K562 (cell line): ENCODE measurements at regions not wholly inside any gene's neighbourhood (a gene's known extent, or its start where the extent isn't known, plus 50 kb on each side); places are given as distances from the start of the nearest gene placed in this dataset.

Experiments
- CSDE1 ChIP-seq, 2 experiments: fragments of 450-650 bp; IDR thresholded peaks; 2 replicates each; pipeline ENCODE4 v1.6.1; 2016; ENCODE audit warnings: mild to moderate bottlenecking in 1 of 2
- PHF20 ChIP-seq: fragments of 450-650 bp; IDR thresholded peaks from 2 replicates; pipeline ENCODE4 v1.6.1; 2018; ENCODE audit not compliant: partially characterized antibody
- TF ChIP-seq, protein P1 (sequence below): fragments of 450-650 bp; IDR thresholded peaks from 2 replicates; pipeline ENCODE4 v1.6.1; 2016; ENCODE audit warnings: mild to moderate bottlenecking, moderate library complexity
- TF ChIP-seq, protein P2 (sequence below), 2 experiments: IDR thresholded peaks; 2 replicates each; pipeline ENCODE4 v1.6.1; 2012; ENCODE audit warnings: improper control_type of control experiment in 2 of 2, low read depth in 2 of 2, low read length in 2 of 2, borderline replicate concordance in 1 of 2
- TF ChIP-seq, protein P3 (sequence below): sonication (generic); formaldehyde crosslinking; IDR thresholded peaks from 2 replicates; pipeline ENCODE4 v1.8.0; 2022; ENCODE audit warnings: mild to moderate bottlenecking, missing genetic modification reagents

DNA sequence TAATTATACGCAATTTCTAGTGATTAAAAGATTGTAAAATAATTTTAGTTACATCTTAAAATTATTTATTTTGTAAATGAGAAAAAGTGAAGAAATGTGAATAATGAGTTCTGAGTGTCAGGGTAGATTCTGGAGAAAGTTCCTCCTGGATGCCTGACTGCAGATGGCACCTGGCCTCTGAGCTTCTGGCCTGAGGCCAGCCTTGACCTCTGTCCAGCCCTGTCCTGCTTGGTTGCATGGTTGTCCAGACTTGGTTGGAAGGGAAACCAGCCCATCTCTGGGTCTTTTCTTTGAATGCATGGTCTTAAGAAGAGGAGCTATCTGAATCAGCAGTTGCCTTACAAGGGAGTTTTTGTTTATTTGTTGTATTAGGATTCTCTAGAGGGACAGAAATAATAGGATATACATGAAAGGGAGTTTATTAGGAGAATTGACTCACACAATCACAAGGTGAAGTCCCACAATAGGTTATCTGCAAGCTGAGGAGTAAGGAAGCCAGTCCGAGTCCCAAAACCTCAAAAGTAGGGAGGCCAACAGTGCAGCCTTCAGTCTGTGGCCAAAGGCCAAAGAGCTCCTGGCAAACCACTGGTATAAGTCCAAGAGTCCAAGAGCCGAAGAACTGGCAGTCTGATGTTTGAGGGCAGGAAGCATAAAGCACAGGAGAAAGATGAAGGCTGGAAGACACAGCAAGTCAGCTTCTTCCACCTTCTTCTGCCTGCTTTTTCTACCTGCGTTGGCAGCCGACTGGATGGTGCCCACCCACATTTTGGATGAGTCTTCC is 385.8 kb downstream of the ZNF536 start (continued):
- TF ChIP-seq, protein P1, sequence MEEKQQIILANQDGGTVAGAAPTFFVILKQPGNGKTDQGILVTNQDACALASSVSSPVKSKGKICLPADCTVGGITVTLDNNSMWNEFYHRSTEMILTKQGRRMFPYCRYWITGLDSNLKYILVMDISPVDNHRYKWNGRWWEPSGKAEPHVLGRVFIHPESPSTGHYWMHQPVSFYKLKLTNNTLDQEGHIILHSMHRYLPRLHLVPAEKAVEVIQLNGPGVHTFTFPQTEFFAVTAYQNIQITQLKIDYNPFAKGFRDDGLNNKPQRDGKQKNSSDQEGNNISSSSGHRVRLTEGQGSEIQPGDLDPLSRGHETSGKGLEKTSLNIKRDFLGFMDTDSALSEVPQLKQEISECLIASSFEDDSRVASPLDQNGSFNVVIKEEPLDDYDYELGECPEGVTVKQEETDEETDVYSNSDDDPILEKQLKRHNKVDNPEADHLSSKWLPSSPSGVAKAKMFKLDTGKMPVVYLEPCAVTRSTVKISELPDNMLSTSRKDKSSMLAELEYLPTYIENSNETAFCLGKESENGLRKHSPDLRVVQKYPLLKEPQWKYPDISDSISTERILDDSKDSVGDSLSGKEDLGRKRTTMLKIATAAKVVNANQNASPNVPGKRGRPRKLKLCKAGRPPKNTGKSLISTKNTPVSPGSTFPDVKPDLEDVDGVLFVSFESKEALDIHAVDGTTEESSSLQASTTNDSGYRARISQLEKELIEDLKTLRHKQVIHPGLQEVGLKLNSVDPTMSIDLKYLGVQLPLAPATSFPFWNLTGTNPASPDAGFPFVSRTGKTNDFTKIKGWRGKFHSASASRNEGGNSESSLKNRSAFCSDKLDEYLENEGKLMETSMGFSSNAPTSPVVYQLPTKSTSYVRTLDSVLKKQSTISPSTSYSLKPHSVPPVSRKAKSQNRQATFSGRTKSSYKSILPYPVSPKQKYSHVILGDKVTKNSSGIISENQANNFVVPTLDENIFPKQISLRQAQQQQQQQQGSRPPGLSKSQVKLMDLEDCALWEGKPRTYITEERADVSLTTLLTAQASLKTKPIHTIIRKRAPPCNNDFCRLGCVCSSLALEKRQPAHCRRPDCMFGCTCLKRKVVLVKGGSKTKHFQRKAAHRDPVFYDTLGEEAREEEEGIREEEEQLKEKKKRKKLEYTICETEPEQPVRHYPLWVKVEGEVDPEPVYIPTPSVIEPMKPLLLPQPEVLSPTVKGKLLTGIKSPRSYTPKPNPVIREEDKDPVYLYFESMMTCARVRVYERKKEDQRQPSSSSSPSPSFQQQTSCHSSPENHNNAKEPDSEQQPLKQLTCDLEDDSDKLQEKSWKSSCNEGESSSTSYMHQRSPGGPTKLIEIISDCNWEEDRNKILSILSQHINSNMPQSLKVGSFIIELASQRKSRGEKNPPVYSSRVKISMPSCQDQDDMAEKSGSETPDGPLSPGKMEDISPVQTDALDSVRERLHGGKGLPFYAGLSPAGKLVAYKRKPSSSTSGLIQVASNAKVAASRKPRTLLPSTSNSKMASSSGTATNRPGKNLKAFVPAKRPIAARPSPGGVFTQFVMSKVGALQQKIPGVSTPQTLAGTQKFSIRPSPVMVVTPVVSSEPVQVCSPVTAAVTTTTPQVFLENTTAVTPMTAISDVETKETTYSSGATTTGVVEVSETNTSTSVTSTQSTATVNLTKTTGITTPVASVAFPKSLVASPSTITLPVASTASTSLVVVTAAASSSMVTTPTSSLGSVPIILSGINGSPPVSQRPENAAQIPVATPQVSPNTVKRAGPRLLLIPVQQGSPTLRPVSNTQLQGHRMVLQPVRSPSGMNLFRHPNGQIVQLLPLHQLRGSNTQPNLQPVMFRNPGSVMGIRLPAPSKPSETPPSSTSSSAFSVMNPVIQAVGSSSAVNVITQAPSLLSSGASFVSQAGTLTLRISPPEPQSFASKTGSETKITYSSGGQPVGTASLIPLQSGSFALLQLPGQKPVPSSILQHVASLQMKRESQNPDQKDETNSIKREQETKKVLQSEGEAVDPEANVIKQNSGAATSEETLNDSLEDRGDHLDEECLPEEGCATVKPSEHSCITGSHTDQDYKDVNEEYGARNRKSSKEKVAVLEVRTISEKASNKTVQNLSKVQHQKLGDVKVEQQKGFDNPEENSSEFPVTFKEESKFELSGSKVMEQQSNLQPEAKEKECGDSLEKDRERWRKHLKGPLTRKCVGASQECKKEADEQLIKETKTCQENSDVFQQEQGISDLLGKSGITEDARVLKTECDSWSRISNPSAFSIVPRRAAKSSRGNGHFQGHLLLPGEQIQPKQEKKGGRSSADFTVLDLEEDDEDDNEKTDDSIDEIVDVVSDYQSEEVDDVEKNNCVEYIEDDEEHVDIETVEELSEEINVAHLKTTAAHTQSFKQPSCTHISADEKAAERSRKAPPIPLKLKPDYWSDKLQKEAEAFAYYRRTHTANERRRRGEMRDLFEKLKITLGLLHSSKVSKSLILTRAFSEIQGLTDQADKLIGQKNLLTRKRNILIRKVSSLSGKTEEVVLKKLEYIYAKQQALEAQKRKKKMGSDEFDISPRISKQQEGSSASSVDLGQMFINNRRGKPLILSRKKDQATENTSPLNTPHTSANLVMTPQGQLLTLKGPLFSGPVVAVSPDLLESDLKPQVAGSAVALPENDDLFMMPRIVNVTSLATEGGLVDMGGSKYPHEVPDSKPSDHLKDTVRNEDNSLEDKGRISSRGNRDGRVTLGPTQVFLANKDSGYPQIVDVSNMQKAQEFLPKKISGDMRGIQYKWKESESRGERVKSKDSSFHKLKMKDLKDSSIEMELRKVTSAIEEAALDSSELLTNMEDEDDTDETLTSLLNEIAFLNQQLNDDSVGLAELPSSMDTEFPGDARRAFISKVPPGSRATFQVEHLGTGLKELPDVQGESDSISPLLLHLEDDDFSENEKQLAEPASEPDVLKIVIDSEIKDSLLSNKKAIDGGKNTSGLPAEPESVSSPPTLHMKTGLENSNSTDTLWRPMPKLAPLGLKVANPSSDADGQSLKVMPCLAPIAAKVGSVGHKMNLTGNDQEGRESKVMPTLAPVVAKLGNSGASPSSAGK, result no peak
- TF ChIP-seq, protein P2, sequence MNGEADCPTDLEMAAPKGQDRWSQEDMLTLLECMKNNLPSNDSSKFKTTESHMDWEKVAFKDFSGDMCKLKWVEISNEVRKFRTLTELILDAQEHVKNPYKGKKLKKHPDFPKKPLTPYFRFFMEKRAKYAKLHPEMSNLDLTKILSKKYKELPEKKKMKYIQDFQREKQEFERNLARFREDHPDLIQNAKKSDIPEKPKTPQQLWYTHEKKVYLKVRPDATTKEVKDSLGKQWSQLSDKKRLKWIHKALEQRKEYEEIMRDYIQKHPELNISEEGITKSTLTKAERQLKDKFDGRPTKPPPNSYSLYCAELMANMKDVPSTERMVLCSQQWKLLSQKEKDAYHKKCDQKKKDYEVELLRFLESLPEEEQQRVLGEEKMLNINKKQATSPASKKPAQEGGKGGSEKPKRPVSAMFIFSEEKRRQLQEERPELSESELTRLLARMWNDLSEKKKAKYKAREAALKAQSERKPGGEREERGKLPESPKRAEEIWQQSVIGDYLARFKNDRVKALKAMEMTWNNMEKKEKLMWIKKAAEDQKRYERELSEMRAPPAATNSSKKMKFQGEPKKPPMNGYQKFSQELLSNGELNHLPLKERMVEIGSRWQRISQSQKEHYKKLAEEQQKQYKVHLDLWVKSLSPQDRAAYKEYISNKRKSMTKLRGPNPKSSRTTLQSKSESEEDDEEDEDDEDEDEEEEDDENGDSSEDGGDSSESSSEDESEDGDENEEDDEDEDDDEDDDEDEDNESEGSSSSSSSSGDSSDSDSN (IDR thresholded peaks at IDR 0.05; ENCODE audit: borderline replicate concordance in 1 of 2, low read depth in 2 of 2, low read length in 2 of 2), result no peak
- TF ChIP-seq PHF20 (no peak), CSDE1 (IDR thresholded peaks at IDR 0.05) (no peak)
- TF ChIP-seq, protein P3, sequence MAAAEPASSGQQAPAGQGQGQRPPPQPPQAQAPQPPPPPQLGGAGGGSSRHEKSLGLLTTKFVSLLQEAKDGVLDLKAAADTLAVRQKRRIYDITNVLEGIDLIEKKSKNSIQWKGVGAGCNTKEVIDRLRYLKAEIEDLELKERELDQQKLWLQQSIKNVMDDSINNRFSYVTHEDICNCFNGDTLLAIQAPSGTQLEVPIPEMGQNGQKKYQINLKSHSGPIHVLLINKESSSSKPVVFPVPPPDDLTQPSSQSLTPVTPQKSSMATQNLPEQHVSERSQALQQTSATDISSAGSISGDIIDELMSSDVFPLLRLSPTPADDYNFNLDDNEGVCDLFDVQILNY, result no peak
